Transverse colon (tissue), 3 donors: ENCODE measurements at regions not wholly inside any gene's neighbourhood (a gene's known extent, or its start where the extent isn't known, plus 50 kb on each side); places are given as distances from the start of the nearest gene placed in this dataset.
"Not testable (repeated sequence)": the region's sequence is repeated elsewhere in the genome, so short reads cannot be mapped to it uniquely, and the experiment has no call there.

ENCODE experiments used
- POLR2A ChIP-seq: fragments of 450-650 bp; IDR thresholded peaks from one replicate; pipeline ENCODE4 v1.6.1; 2016; ENCODE audit warnings: antibody characterized with exemption, mild to moderate bottlenecking, moderate library complexity
- TF ChIP-seq, protein P1 (sequence below), 5 experiments: fragments of 200-600 bp in 3 of 5; fragments of 450-650 bp in 2 of 5; sonication (generic) in 3 of 5; IDR thresholded peaks; 1 replicate in 2 of 5; 2 replicates in 3 of 5; pipeline ENCODE4 v1.5.1; 2016 to 2017; ENCODE audit warnings: antibody characterized with exemption in 5 of 5, inconsistent platforms in 3 of 5, mild to moderate bottlenecking in 2 of 5, moderate library complexity in 1 of 5

DNA sequence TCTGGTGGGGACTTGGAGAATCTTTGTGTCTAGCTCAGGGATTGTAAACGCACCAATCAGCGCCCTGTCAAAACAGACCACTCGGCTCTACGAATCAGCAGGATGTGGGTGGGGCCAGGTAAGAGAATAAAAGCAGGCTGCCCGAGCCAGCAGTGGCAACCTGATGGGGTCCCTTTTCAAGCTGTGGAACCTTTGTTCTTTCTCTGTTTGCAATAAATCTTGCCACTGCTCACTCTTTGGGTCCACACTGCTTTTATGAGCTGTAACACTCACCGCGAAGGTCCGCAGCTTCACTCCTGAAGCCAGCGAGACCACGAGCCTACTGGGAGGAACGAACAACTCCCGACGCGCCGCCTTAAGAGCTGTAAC is 288.6 kb upstream of the UBE2E3 start:
- not testable (repeated sequence) for TF ChIP-seq POLR2A
- TF ChIP-seq, protein P1, sequence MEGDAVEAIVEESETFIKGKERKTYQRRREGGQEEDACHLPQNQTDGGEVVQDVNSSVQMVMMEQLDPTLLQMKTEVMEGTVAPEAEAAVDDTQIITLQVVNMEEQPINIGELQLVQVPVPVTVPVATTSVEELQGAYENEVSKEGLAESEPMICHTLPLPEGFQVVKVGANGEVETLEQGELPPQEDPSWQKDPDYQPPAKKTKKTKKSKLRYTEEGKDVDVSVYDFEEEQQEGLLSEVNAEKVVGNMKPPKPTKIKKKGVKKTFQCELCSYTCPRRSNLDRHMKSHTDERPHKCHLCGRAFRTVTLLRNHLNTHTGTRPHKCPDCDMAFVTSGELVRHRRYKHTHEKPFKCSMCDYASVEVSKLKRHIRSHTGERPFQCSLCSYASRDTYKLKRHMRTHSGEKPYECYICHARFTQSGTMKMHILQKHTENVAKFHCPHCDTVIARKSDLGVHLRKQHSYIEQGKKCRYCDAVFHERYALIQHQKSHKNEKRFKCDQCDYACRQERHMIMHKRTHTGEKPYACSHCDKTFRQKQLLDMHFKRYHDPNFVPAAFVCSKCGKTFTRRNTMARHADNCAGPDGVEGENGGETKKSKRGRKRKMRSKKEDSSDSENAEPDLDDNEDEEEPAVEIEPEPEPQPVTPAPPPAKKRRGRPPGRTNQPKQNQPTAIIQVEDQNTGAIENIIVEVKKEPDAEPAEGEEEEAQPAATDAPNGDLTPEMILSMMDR (IDR thresholded peaks at IDR 0.05), result not testable (repeated sequence)
